DND-41 (cell line): ENCODE measurements at regions not wholly inside any gene's neighbourhood (a gene's known extent, or its start where the extent isn't known, plus 50 kb on each side); places are given as distances from the start of the nearest gene placed in this dataset.

Source experiments
- ATAC-seq: fragments of 200-7000 bp; cut with Tn5 transposase; 3 replicates; pipeline ENCODE4 v1.9.1; 2021; ENCODE audit warnings: low read depth; ENCODE audit not compliant: insufficient read depth
- DNase-seq: peaks from one replicate; pipeline ENCODE4 v3.0.0-alpha.2; 2020
- H2AFZ ChIP-seq: 2 replicates; pipeline ENCODE4 v1.6.0; 2012; ENCODE audit warnings: low read depth, low read length
- H3K27ac ChIP-seq: 2 replicates; pipeline ENCODE4 v1.5.1; 2012; ENCODE audit warnings: low read length, inconsistent platforms
- H3K27me3 ChIP-seq: fragments of 200-600 bp; sonication (generic); 2 replicates; pipeline ENCODE4 v1.6.0; 2012; ENCODE audit warnings: low read length, mild to moderate bottlenecking, inconsistent platforms; ENCODE audit not compliant: insufficient read depth, poor library complexity
- H3K36me3 ChIP-seq: 2 replicates; pipeline ENCODE4 v1.5.1; 2012; ENCODE audit warnings: low read length, inconsistent platforms; ENCODE audit not compliant: insufficient read depth
- H3K4me1 ChIP-seq: 2 replicates; pipeline ENCODE4 v1.5.1; 2012; ENCODE audit warnings: mild to moderate bottlenecking, low read length; ENCODE audit not compliant: insufficient read depth
- H3K4me2 ChIP-seq: 2 replicates; pipeline ENCODE4 v1.6.0; 2012; ENCODE audit warnings: mild to moderate bottlenecking, moderate library complexity, low read length, inconsistent platforms; ENCODE audit not compliant: insufficient read depth
- H3K4me3 ChIP-seq, 2 experiments: fragments of 200-600 bp in 1 of 2; shearing (Covaris generic) in 1 of 2; 2 replicates each; pipeline ENCODE4 v1.5.1; 2012 to 2016; ENCODE audit warnings: inconsistent platforms in 2 of 2, low read length in 2 of 2, mild to moderate bottlenecking in 2 of 2, low read depth in 1 of 2, moderate library complexity in 1 of 2
- H3K79me2 ChIP-seq: 2 replicates; pipeline ENCODE4 v1.6.0; 2012; ENCODE audit warnings: low read length, inconsistent platforms; ENCODE audit not compliant: insufficient read depth
- H3K9ac ChIP-seq: 2 replicates; pipeline ENCODE4 v1.6.0; 2012; ENCODE audit warnings: low read depth, mild to moderate bottlenecking, inconsistent platforms, low read length, moderate library complexity
- H3K9me3 ChIP-seq: 2 replicates; pipeline ENCODE4 v1.5.1; 2012; ENCODE audit warnings: low read length, moderate library complexity, mild to moderate bottlenecking, inconsistent platforms; ENCODE audit not compliant: insufficient read depth, severe bottlenecking
- H4K20me1 ChIP-seq: 2 replicates; pipeline ENCODE4 v1.6.0; 2012; ENCODE audit warnings: low read length; ENCODE audit not compliant: insufficient read depth
- CTCF ChIP-seq: IDR thresholded peaks from 2 replicates; pipeline ENCODE4 v1.5.1; 2012; ENCODE audit warnings: borderline replicate concordance, low read length, moderate library complexity, mild to moderate bottlenecking; ENCODE audit not compliant: poor library complexity, severe bottlenecking; ENCODE audit errors: extremely low read depth
- EZH2 ChIP-seq: IDR thresholded peaks from 3 replicates; pipeline ENCODE4 v1.6.1; 2012; ENCODE audit warnings: borderline replicate concordance, low read depth, mild to moderate bottlenecking, moderate library complexity, low read length, inconsistent platforms; ENCODE audit not compliant: severe bottlenecking

DNA sequence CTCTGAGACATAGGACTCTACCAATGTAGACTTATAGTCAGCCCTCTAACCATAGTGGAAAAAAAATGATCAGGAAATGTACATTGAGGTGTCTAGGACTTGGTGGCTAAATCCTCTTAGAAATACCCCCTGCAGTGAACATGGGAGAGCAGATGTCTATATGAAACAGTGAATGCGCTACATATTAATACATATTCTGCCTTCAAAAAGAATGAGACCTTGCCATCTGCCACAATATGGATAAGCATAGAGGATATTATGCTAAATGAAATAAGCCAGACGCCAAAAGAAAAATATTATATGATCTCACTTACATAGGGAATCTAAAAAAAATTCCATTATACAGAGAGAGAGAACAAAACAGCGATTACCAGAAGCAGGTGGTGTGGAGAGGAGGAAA is 66.6 kb upstream of the HAO2 start:
- Histone ChIP-seq H3K4me3 (no peak overlapping the region), H3K36me3 (no peaks in the 10 kb centered on the region), H3K27ac (no peak overlapping the region), H3K4me2 (no peak overlapping the region), H3K27me3 (peaks cover 16% of the 10 kb centered on the region), H3K9me3 (no peaks in the 10 kb centered on the region), H3K79me2 (no peaks in the 10 kb centered on the region), H3K4me1 (no peaks in the 10 kb centered on the region), H3K9ac (no peak overlapping the region), H2AFZ (no peak overlapping the region), H4K20me1 (no peaks in the 10 kb centered on the region)
- no peak for ATAC-seq
- no peak for DNase-seq
- TF ChIP-seq EZH2 (no peak), CTCF (no peak)

DNA sequence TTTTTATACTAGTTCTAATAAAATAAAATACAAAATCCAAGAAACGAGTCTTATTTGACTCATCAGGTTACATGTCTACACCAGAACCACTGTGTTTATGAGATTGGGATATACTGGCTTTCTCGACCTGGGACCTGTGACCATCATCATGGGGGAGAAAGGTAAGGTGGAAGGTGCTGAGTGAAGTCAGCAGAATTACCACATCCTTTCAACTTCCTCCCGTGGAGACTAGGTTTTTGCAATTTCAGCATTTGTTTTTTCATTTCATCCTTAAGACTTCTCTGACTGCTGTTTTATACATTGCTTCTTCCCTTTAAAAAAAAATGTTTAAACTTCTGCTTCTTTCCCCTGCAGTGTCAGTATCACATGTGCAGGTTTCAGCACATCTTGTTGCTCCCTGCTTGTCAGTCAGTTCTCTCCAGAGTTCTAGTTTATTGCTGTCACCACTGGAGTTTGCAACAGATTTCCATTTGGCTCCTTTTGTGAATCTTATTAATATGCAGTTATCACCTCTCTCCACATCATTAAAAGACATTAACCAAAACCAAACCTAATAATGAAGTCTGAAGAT is 60.4 kb upstream of the HAO2 start:
- no peaks in the 10 kb centered on the region for H3K9me3 ChIP-seq
- no peaks in the 10 kb centered on the region for H3K79me2 ChIP-seq
- DNase-seq: no peak

GRCh38 chr1:119308806-119309205 is 59.8 kb upstream of the HAO2 start:
- Histone ChIP-seq H3K4me1 (no peaks in the 10 kb centered on the region), H3K4me2 (no peak overlapping the region)

More for the DNA sequence above, 60.4 kb upstream of the HAO2 start:
- H3K36me3 ChIP-seq: no peaks in the 10 kb centered on the region
- ATAC-seq: no peak
- no peak overlapping the region for H2AFZ ChIP-seq
- H3K4me2 ChIP-seq: no peak overlapping the region
- TF ChIP-seq EZH2: no peak
- TF ChIP-seq CTCF: no peak
- H3K4me3 ChIP-seq: no peak overlapping the region
- no peak overlapping the region for H3K9ac ChIP-seq
- no peaks in the 10 kb centered on the region for H4K20me1 ChIP-seq
- no peak overlapping the region for H3K27ac ChIP-seq
- peaks cover 16% of the 10 kb centered on the region for H3K27me3 ChIP-seq
- no peaks in the 10 kb centered on the region for H3K4me1 ChIP-seq

More at GRCh38 chr1:119308806-119309205, 59.8 kb upstream of the HAO2 start:
- TF ChIP-seq EZH2 (no peak), CTCF (no peak)
- H3K27ac ChIP-seq: no peak overlapping the region
- no peaks in the 10 kb centered on the region for H3K36me3 ChIP-seq
- H4K20me1 ChIP-seq: no peaks in the 10 kb centered on the region
- no peak overlapping the region for H3K9ac ChIP-seq
- ATAC-seq (no peak), DNase-seq (no peak)
- H3K4me3 ChIP-seq: no peak overlapping the region
- H3K27me3 ChIP-seq: peaks cover 15% of the 10 kb centered on the region
- no peaks in the 10 kb centered on the region for H3K9me3 ChIP-seq
- H2AFZ ChIP-seq: no peak overlapping the region
- H3K79me2 ChIP-seq: no peaks in the 10 kb centered on the region
